ENCODE measurements at regions not wholly inside any gene's neighbourhood (a gene's known extent, or its start where the extent isn't known, plus 50 kb on each side); places are given as distances from the start of the nearest gene placed in this dataset.
"Not testable (repeated sequence)": the region's sequence is repeated elsewhere in the genome, so short reads cannot be mapped to it uniquely, and the experiment has no call there.

DNA sequence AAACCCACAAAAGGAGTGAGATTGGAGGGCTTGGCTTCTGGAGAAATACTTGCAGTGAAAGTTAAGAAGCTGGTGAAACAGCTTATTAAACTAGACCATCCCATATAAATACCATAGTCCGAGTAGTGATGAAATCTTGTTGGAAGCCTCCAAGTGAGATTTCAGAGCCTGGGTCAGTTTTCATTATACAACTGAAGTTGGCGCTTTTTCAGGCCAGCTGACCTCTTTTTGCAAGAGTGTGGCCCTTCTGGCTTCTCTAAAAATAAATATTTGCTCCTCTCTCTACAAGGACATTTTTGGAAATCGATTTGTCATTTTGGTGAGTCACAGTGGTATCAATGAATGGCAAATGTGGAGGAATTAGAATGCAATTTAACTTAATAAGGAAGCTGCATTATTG, 51.2 kb upstream of the THRB start:
- DNase-seq (ENCODE audit: low read depth in 3 of 3, low spot score in 2 of 3): no peak

DNA sequence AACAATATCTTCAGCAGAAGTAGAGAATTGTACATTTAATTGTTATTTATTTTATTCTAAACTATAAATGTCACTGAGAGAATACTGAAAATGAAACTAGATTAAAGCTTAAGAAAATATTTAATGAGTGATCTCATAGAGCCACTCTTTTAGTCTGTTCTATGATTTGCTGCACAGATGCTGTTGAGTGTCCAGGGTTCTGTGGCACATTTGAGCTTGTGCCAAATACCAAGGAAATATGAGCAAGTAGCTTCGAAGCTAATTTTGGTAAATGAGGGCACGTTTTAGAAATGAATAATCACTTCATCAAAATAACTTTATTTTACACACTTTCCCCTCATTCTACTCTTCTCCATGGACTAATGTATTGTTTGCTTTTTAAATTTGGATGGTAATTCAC, 53.6 kb upstream of the THRB start:
- no peak for DNase-seq (ENCODE audit: low read depth in 3 of 3, low spot score in 2 of 3)

DNA sequence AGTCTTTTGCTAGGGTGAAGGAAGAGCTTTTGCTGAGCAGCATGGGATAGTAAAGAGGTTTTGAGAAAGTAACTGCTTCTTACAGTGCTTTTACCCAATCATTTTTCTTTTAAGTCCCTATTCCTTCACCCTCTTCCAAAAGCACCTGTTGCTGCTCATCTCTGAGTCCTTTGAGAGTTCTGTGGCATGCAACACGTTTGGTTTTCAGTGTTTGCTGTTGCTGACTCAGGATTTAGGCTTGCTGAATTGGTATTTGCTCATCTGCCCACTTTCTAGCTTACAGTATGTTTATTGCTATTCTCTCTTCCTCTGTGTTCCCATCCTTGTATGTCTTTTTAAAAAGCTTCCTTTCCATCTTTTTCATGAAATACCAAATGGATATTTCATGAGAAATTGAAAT, 55.9 kb upstream of the THRB start:
- DNase-seq (ENCODE audit: low read depth in 3 of 3, low spot score in 2 of 3): no peak

DNA sequence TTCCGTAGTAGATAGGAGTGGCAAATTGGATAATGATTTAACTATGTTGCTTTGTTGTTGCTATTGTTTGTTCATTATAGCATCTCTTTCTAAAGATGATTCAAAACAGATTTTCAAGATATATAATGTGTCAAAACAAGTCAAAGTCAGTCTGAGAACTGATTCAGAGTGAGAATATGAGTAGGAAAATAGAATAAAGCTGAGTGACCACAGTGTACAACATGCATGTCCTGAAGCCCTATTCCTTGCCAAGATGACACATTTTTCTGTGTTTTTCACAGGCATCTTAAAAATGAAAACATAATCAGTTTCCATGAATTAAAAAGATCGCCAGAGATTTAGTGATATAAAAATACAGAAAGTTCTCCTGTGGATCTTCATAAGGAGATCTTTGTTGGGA, 57.0 kb upstream of the THRB start:
- DNase-seq (ENCODE audit: low read depth in 3 of 3, low spot score in 2 of 3): no peak

DNA sequence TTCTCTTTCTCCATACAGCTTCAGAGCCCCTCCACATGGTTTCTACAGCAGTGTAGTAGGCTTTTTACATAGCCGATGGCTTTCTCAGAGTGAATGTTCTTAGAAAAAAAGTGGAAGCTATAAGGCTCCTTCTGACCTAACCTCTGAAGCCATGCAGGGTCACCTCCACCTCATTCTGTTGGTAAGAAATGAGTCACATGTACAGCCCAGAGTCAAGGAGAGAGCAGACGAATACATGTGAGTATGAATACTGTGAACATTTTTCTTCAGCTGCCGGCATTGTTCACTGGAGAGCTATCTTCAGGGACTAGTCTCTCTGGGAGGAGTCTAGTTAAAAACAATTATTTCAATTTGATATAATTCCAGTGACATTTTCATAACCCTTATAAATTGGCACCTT, 68.2 kb upstream of the THRB start:
- DNase-seq (ENCODE audit: low read depth in 3 of 3, low spot score in 2 of 3): no peak

DNA sequence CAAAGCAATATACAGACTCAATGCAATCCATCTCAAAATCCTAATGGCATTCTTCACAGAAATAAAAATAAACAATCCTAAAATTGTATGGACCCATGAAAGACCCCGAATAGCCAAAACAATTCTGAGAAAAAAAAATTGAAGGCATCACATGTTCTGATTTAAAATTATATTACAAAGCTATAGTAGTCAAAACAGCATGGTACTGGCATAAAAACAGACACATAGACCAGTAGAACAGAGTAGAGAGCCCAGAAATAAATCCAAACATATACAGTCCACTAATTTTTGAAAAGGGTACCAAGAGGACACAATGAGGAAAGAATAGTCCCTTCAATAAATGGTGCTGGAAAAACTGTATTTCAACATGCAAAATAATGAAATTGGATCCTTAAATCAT, 70.4 kb upstream of the THRB start:
- no peak for DNase-seq (ENCODE audit: low read depth in 3 of 3, low spot score in 2 of 3)

DNA sequence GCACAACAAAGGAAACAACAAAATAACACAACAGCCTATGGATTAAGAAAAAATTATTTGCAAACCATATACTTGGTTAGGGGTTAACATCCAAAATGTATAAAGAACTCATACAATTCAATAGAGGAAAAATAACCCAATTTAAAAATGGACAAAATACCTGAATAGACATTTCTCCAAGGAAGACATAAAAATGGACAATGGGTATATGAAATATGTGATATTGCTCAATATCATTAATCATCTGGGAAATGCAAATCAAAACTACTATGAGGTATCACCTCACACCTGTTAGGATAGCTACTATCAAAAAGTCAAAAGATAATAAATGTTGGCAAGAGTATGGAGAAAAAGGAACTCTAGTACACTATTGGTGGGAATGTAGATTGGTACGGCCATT, 71.0 kb upstream of the THRB start:
- DNase-seq (ENCODE audit: low read depth in 3 of 3, low spot score in 2 of 3): no peak

DNA sequence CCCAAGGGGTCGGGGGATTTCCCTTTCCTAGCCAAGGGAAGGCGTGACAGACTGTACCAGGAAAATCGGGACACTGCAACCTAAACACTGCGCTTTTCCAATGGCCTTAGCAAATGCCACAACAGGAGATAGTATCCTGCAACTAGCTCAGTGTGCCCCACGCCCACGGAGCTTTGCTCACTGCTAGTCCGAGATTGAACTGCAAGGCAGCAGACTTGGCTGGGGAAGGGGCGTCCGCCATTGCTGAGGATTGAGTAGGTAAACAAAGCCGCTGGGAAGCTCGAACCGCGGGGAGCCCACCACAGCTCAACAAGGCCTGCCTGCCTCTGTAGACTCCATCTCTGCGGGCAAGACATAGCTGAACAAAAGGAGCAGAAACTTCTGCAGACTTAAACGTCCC, 72.3 kb upstream of the THRB start:
- no peak for DNase-seq (ENCODE audit: low read depth in 3 of 3, low spot score in 2 of 3)

DNA sequence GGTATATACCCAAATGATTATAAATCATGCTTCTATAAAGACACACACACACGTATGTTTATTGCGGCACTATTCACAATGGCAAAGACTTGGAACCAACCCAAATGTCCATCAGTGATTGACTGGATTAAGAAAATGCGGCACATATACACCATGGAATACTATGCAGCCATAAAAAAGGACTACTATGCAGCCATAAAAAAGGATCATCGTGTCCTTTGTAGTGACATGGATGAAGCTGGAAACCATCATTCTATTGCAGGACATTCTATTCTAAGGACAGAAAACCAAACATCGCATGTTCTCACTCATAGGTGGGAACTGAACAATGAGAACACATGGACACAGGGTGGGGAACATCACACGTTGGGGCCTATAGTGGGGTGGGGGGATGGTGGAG, 77.8 kb upstream of the THRB start:
- DNase-seq (ENCODE audit: low read depth in 3 of 3, low spot score in 2 of 3): not testable (repeated sequence)

DNA sequence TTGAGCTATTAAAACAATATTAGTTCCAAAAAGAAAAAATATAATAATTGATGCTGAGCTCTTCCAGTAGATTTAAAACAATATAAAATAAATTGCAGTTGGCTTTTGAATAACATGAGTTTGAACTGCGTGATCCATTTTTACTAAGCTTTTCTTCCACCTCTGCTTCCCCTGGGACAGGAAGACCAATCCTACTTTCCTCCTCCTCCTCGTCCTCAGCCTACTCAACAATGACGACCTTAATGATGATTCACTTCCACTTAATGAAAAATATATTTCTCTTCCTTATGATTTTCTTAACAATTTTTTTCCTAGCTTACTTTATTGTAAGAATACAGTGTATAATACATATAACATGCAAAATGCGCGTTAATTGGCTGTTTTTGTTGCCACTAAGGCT, 78.9 kb upstream of the THRB start:
- no peak for DNase-seq (ENCODE audit: low read depth in 3 of 3, low spot score in 2 of 3)

DNA sequence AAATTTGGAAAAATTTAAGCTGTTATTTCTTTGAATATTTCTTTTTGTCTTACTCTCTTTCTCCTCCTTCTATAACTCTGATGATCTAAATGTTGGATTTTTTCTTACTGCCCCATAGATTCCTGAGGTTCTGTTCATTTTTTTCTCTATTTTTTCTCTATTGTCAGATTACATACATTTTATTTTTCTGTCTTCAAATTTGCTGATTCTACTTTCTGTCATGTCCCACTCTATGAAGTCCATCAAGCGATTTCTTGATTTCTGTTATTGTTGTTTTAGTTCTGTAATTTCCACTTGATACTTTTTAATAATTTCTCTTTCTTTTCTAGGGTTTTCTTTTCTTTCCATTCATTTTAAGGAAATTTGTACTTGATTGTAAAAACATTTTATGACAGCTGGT, 83.7 kb upstream of the THRB start:
- no peak for DNase-seq (ENCODE audit: low read depth in 3 of 3, low spot score in 2 of 3)

DNA sequence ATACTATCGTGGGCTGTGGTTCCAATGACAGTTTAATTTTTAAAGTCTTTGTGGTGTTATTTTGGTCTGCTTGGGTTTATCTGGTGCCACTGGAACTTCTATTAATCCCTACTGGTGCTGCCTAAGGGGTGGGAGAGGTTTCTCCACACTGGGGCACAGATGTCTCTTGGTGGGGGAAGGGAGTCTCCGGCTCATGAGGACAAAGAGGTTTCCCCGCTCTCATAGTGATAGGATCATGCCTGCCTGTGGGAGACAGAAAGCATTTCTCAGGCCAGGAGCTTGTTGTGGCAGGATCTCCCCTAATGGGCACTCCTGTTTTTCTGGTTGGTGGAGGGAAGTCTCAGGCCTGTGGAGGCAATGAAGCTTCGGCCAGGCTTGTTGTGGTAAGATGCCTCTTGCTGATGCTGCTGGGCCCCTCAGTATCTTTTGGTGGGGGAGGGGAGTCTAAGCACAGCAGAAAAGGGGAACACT, 84.3 kb upstream of the THRB start:
- no peak for DNase-seq (ENCODE audit: low read depth in 3 of 3, low spot score in 2 of 3)

DNA sequence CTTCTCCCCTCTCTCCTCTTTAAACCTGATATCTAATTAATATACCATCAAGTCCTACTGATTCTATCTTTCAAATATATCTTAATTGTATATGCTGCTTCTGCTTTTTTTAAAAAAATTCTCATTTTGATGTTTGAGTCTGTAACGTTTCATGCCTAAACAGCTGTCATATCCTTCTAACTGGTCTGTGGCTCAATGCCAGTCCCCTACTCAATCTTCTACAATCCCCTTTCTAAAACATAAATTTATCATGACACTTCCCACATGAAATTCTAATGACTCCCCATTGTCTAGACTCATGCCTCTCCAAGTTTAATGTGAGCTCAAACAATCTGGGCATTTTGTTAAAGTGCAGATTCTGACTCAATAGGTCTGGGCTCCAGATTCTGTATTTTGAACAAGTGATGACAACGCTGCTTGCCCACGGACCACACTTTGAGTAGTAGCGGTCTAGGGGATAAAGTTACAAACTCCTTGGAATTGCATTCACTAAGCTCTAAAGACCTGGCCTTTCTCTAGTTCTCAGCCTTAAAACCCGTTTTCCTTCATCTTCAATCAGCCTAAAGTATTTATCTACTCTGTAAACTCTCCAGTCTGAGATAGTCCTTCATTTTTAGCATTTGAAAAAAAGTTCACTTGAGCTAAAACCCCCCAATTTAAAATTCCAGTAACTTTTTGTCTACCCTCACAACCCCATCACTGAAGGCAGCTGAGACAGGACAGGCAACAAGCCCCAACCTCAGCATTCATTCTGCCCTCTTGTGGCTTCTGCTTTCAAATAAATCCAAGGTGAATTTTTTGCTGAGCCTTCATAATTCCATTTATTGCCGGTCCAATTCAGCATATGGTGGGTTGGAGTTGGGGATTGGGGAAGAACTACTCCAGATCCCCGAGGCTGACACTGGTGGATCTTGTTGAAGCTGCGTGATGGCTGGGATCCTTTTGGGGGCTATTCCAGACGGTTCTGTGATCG, 88.1 kb upstream of the THRB start:
- DNase-seq (ENCODE audit: low read depth in 3 of 3, low spot score in 2 of 3): no peak

DNA sequence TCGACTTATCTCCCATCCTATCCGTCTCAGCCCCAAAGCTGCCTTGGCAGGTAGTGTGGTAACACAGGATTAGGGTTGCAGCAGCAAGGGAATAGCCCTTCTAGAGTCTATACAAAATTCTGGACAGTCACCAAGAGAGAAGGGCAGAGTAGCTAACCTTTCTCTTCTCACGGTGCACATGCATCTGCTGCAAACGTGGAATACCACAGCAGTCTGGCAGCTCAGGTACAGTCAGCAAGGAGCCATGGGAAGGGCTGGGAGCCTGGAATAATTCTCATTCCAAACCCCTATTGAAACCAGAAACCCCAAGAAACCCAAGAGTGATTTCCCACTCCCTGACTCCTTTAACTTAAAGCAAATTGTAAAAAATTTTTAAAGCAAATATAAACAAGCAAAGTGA, 92.3 kb upstream of the THRB start:
- no peak for DNase-seq (ENCODE audit: low read depth in 3 of 3, low spot score in 2 of 3)

DNA sequence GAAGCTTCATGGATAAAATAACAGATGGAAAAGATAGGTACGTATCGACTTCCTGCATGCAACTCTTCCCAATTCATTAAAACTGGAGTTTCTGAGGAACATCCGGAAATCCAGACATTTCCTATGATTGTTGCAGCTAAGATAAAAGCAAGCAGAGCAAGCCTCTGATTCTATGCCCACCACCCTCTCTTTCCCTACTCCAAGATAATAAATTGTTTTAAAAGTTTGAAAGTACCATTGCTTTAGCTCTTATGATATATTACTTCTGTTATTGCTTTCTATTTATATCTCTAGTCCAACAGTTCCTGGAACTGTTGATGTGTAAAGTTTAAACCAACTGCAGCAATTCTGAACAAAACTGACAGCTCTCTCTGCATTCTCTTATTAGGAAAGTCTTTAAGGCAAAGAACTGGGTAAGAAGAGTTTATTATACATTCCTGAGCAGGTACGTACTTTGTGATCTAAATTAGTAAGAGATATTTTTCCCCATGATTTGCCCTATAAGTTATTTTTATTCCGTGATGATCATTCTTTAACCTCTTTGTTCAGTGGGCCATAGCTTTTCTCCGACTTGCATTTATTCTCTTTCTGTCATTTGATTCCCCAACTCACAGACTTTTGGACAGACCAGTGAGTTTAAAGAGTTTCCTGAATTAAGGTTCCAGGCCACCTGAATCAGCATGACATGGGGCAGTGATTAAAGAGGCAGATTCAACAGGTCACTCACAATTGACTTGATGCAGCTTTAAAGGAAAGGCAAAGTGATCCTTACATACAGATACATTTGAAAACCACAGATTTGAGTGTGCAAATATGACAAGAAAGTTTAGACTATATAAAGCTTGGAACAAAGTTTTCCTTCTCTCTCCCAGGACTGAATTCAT, 94.2 kb upstream of the THRB start:
- DNase-seq (ENCODE audit: low read depth in 3 of 3, low spot score in 2 of 3): peak in 1 of 3 donors; percentile 15

DNA sequence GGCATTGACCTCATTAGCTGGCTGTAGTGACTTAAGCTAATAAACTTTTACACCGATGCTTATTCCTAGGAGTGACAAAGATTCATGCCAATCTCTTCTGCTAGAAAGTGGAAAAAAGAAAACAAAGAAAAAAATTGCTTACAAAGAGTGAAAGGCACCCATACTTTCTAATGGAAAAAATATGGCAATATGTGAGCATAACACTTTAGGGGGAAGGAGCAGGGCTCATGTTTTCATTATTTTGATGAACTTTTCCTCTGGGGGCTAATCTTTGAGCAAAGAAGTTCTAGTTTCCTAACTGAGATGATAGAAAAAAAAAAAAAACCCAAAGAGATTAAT, 94.8 kb upstream of the THRB start:
- no peak for DNase-seq (ENCODE audit: low read depth in 3 of 3, low spot score in 2 of 3)

DNA sequence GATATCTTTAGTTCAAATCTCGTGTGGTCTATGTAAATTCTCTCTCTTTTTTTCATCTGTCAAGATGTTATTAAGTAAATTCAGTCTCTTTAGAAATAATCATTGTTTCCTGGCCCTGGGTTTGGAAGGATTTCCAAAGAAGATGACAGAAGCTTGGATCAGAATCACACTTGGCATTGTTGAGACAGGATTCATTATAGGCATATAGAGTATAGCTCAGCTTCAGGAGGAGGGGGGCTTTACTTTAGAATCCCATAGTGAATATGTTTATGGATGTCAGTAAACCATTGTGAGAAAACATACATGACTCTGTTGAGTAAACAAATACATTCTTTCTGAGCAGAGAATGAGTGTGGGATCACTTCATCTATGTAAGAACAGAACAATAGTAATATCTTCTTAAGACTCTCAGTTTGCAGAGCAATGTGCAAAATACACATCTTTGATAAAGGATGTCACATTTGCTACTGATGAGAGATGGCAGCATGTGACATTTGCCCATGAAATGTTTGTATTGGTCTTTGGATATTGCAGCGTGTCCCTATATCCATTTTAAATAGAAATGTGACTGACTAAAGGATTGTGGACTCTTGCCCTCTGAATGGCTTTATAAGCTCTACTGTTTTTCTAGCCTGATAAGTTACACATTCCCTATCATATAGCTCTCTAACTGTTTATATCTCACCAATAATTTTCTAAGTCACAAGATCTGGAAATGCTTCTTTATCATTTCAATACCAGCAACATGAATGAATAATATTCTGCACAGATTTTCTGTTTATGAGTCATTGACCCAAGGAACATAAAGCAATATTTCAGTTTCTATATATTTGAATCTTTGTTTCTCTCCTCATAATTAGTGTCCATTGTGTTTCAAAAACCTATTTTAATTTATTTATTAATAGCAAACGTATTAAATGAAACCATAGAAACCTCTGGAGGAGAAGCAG, 95.6 kb upstream of the THRB start:
- DNase-seq (ENCODE audit: low read depth in 3 of 3, low spot score in 2 of 3): no peak

DNA sequence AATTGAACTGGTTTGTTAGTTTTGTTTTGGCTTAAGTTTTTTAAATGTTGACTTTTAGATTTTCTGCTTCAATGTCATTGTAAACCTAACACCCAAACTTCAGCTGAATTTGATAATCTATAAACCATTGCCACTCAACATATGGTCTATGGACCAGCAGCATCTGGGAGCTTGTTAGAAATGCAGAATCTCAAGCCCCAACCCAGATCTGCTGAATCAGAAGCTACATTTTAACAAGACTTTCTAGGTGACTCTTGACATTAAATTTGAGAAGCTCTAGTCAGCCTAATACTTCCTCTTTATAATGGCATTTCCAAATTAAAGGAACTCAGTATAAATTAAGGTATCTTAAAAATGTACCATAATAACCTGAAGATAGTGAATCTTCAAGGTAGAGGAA, 96.5 kb upstream of the THRB start:
- no peak for DNase-seq (ENCODE audit: low read depth in 3 of 3, low spot score in 2 of 3)

DNA sequence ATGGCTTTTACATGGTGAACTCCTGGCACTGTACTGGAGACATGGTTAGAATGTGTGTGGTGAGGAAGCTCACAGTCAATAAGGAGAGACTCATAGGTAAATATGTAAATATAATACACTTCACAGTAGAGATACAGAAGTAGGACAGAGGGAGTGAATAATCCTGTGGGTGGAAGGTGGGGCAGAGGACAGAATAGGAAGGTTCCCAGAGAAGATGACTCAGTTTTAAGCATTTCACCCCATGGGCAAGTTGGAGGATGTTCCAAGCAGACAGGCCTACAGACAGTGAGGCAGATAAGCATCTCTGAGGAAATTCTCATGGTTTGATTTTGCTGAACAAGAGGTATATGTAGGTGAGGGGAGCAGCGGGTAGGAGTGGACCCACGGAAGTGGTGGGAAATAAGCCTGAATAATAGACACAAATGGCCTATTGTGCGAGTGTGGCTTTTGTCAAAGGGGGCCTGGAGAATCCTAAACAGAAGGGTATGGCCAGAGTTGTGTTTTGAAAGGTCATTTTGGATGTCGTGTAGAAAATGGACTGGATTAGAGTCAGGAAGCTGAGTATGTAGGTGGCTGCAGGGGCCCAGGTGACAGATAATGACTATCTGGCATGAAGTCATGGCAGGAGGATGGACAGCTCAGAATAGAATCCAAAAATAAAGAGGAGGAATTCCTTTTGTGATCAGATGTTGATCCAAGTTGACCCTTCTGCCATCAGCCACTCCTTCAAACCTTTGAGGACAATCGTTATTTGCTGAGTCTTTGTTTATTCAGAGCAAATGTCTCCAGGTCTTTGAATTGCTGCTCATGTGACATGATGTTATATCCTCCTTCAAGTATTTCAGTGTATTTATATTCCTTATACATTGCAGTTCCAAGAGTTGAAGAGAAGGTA, 97.3 kb upstream of the THRB start:
- DNase-seq (ENCODE audit: low read depth in 3 of 3, low spot score in 2 of 3): no peak

DNA sequence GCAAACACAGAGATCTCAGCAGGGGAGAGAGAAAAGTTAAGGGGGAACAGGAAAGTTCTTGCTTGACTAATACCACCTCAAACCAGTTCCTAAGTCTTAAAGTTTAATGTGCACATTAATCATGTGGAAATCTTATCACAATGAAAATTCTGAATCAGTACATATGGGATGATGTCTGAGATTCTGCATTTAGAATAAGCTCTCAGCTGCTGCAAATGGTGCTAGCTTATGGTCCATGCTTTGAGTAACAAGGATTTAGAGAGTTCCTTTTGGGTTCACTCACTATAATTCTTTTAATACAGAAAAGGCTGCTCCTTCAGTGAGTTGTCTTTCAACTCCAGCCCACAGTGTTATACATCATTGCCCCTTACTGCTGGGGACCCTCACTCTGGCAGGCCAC, 99.5 kb upstream of the THRB start:
- no peak for DNase-seq (ENCODE audit: low read depth in 3 of 3, low spot score in 2 of 3)
